Keratinocyte (primary cell): ENCODE measurements at regions not wholly inside any gene's neighbourhood (a gene's known extent, or its start where the extent isn't known, plus 50 kb on each side); places are given as distances from the start of the nearest gene placed in this dataset.

Experiments used
- DNase-seq: peaks from one replicate; pipeline ENCODE4 v3.0.0-alpha.2; 2011; ENCODE audit warnings: low read depth, missing footprints, low spot score
- FAIRE-seq: peaks from 2 replicates; lab custom pipeline; 2011; peaks lifted over from hg19 to GRCh38; lab: Jason Lieb, UNC
- H2AFZ ChIP-seq: 2 replicates; pipeline ENCODE4 v1.6.0; 2012; ENCODE audit warnings: low read length, control low read depth, inconsistent platforms; ENCODE audit not compliant: control insufficient read depth
- H3K27ac ChIP-seq: 2 replicates; pipeline ENCODE4 v1.5.1; 2011; ENCODE audit warnings: low read length; ENCODE audit not compliant: control insufficient read depth, insufficient read depth
- H3K27me3 ChIP-seq: 3 replicates; pipeline ENCODE4 v1.6.0; 2011; ENCODE audit warnings: low read length; ENCODE audit not compliant: control insufficient read depth, insufficient read depth; ENCODE audit errors: extremely low read depth
- H3K36me3 ChIP-seq, 2 experiments: 2 replicates in 1 of 2; 3 replicates in 1 of 2; pipeline ENCODE4 v1.5.1; 2011; ENCODE audit warnings: low read length in 2 of 2, mild to moderate bottlenecking in 1 of 2; ENCODE audit not compliant: control insufficient read depth in 2 of 2, insufficient read depth in 2 of 2; ENCODE audit errors: extremely low read depth in 1 of 2
- H3K4me1 ChIP-seq: 3 replicates; pipeline ENCODE4 v1.5.1; 2011; ENCODE audit warnings: low read length; ENCODE audit not compliant: control insufficient read depth, insufficient read depth; ENCODE audit errors: extremely low read depth
- H3K4me2 ChIP-seq: 3 replicates; pipeline ENCODE4 v1.6.0; 2011; ENCODE audit warnings: low read depth, low read length; ENCODE audit not compliant: control insufficient read depth, insufficient read depth; ENCODE audit errors: extremely low read depth
- H3K4me3 ChIP-seq, 3 experiments: fragments of 200-600 bp in 1 of 3; sonication (generic) in 1 of 3; 2 replicates in 2 of 3; 3 replicates in 1 of 3; pipeline ENCODE4 v1.5.1; 2011 to 2016; ENCODE audit warnings: low read length in 3 of 3, mild to moderate bottlenecking in 3 of 3, control low read depth in 2 of 3, inconsistent platforms in 1 of 3, low read depth in 1 of 3, mixed read lengths in 1 of 3, mixed run types in 1 of 3, moderate library complexity in 1 of 3; ENCODE audit not compliant: control insufficient read depth in 2 of 3, insufficient read depth in 2 of 3; ENCODE audit errors: extremely low read depth in 1 of 3
- H3K79me2 ChIP-seq: 2 replicates; pipeline ENCODE4 v1.6.0; 2012; ENCODE audit warnings: low read length; ENCODE audit not compliant: control insufficient read depth, insufficient read depth
- H3K9ac ChIP-seq: 3 replicates; pipeline ENCODE4 v1.6.0; 2011; ENCODE audit warnings: low read length; ENCODE audit not compliant: control insufficient read depth, insufficient read depth; ENCODE audit errors: extremely low read depth
- H3K9me1 ChIP-seq: 3 replicates; pipeline ENCODE4 v1.6.0; 2011; ENCODE audit warnings: low read length; ENCODE audit not compliant: control insufficient read depth, insufficient read depth; ENCODE audit errors: extremely low read depth
- H3K9me3 ChIP-seq: 2 replicates; pipeline ENCODE4 v1.5.1; 2012; ENCODE audit warnings: low read depth, low read length; ENCODE audit not compliant: control insufficient read depth
- H4K20me1 ChIP-seq: 3 replicates; pipeline ENCODE4 v1.6.0; 2011; ENCODE audit warnings: low read length; ENCODE audit not compliant: control insufficient read depth, insufficient read depth; ENCODE audit errors: extremely low read depth
- EZH2 ChIP-seq: IDR thresholded peaks from one replicate; pipeline ENCODE4 v1.6.1; 2012; ENCODE audit warnings: inconsistent platforms, mild to moderate bottlenecking, low read length, moderate library complexity
- dilution Hi-C: fragments of 300-500 bp; cut with MboI; formaldehyde crosslinking; loops from one replicate; pipeline ENCODE4 v1.7.0; 2020; ENCODE audit warnings: low sequenced_read_pairs; ENCODE audit not compliant: extremely low pct_ligation_motif_present
- TF ChIP-seq, protein P1 (sequence below), 3 experiments: IDR thresholded peaks in 1 of 3; conservative IDR thresholded peaks in 1 of 3; optimal IDR thresholded peaks in 1 of 3; 2 replicates in 2 of 3; 3 replicates in 1 of 3; pipeline versions ENCODE3 to v1.5.1; 2011; ENCODE audit warnings: low read length in 3 of 3, mild to moderate bottlenecking in 3 of 3, moderate library complexity in 2 of 3, control low read depth in 1 of 3, inconsistent platforms in 1 of 3; ENCODE audit not compliant: insufficient read depth in 2 of 3; ENCODE audit errors: extremely low read depth in 1 of 3

- Histone ChIP-seq H3K9me1 (no peaks in the 10 kb centered on the region), H3K79me2 (no peaks in the 10 kb centered on the region), H3K27ac (no peak overlapping the region), H3K4me1 (peaks cover 17% of the 10 kb centered on the region), H4K20me1 (no peaks in the 10 kb centered on the region), H3K4me2 (no peak overlapping the region), H3K9ac (no peak overlapping the region), H2AFZ (no peak overlapping the region), H3K27me3 (no peaks in the 10 kb centered on the region), H3K4me3 (no peak overlapping the region), H3K9me3 (no peaks in the 10 kb centered on the region), H3K36me3 (no peaks in the 10 kb centered on the region)
- DNase-seq (no peak), FAIRE-seq (no peak)
- dilution Hi-C loops = no loop called here
- no peak for TF ChIP-seq EZH2
- TF ChIP-seq, protein P1, sequence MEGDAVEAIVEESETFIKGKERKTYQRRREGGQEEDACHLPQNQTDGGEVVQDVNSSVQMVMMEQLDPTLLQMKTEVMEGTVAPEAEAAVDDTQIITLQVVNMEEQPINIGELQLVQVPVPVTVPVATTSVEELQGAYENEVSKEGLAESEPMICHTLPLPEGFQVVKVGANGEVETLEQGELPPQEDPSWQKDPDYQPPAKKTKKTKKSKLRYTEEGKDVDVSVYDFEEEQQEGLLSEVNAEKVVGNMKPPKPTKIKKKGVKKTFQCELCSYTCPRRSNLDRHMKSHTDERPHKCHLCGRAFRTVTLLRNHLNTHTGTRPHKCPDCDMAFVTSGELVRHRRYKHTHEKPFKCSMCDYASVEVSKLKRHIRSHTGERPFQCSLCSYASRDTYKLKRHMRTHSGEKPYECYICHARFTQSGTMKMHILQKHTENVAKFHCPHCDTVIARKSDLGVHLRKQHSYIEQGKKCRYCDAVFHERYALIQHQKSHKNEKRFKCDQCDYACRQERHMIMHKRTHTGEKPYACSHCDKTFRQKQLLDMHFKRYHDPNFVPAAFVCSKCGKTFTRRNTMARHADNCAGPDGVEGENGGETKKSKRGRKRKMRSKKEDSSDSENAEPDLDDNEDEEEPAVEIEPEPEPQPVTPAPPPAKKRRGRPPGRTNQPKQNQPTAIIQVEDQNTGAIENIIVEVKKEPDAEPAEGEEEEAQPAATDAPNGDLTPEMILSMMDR (optimal IDR thresholded peaks at IDR 0.05 in 1 of 3, IDR thresholded peaks at IDR 0.05 in 1 of 3, conservative IDR thresholded peaks at IDR 0.05 in 1 of 3; ENCODE audit: extremely low read depth in 1 of 3, insufficient read depth in 2 of 3, low read length in 3 of 3) = no peak
Observed at GRCh38 chr10:69736886-69737641, 64.6 kb upstream of the COL13A1 start.

GRCh38 chr10:69738071-69738470, 63.6 kb upstream of the COL13A1 start:
- Histone ChIP-seq H3K9ac (no peak overlapping the region), H3K4me3 (no peak overlapping the region), H3K9me3 (no peaks in the 10 kb centered on the region), H3K79me2 (no peaks in the 10 kb centered on the region), H3K27me3 (no peaks in the 10 kb centered on the region), H4K20me1 (no peaks in the 10 kb centered on the region), H3K9me1 (no peaks in the 10 kb centered on the region), H3K27ac (no peak overlapping the region), H3K36me3 (no peaks in the 10 kb centered on the region), H2AFZ (no peak overlapping the region), H3K4me2 (no peak overlapping the region), H3K4me1 (peaks cover 12% of the 10 kb centered on the region)
- no peak for DNase-seq
- no peak for FAIRE-seq
- TF ChIP-seq, protein P1 (optimal IDR thresholded peaks at IDR 0.05 in 1 of 3, IDR thresholded peaks at IDR 0.05 in 1 of 3, conservative IDR thresholded peaks at IDR 0.05 in 1 of 3; ENCODE audit: extremely low read depth in 1 of 3, insufficient read depth in 2 of 3, low read length in 3 of 3) = no peak
- TF ChIP-seq EZH2 = no peak
- dilution Hi-C loops = no loop called here
